Small intestine (tissue), 7 donors: ENCODE measurements at regions not wholly inside any gene's neighbourhood (a gene's known extent, or its start where the extent isn't known, plus 50 kb on each side); places are given as distances from the start of the nearest gene placed in this dataset.

Source experiments
- DNase-seq, 2 donors: peaks; one replicate each; pipeline versions ENCODE4 v3.0.0 to v3.0.0-alpha.2; 2013
- FAIRE-seq: peaks from 2 replicates; lab custom pipeline; 2012; peaks lifted over from hg19 to GRCh38; lab: Jason Lieb, UNC
- H3K27ac ChIP-seq, 3 donors: one replicate each; pipeline ENCODE4 v1.5.1; 2013; ENCODE audit warnings: low read length in 2 of 3, mild to moderate bottlenecking in 2 of 3, control low read depth in 1 of 3, inconsistent platforms in 1 of 3, low read depth in 1 of 3, moderate library complexity in 1 of 3
- H3K27me3 ChIP-seq, 3 donors: one replicate each; pipeline ENCODE4 v1.6.1; 2013; ENCODE audit warnings: low read length in 3 of 3, inconsistent platforms in 1 of 3; ENCODE audit not compliant: control insufficient read depth in 3 of 3, insufficient read depth in 3 of 3
- H3K36me3 ChIP-seq, 3 donors: one replicate each; pipeline ENCODE4 v1.6.1; 2013; ENCODE audit warnings: low read length in 3 of 3, inconsistent platforms in 1 of 3, low read depth in 1 of 3, mild to moderate bottlenecking in 1 of 3, moderate library complexity in 1 of 3; ENCODE audit not compliant: control insufficient read depth in 3 of 3, insufficient read depth in 2 of 3
- H3K4me1 ChIP-seq, 3 donors: one replicate each; pipeline ENCODE4 v1.6.1; 2013; ENCODE audit warnings: low read length in 2 of 3, inconsistent platforms in 1 of 3, low read depth in 1 of 3, mild to moderate bottlenecking in 1 of 3, moderate library complexity in 1 of 3; ENCODE audit not compliant: control insufficient read depth in 3 of 3, insufficient read depth in 2 of 3
- H3K4me3 ChIP-seq, 3 donors: one replicate each; pipeline ENCODE4 v1.5.1; 2013; ENCODE audit warnings: low read length in 3 of 3, control low read depth in 1 of 3, inconsistent platforms in 1 of 3, low read depth in 1 of 3, mild to moderate bottlenecking in 1 of 3, moderate library complexity in 1 of 3
- H3K9me3 ChIP-seq, 2 donors: one replicate each; pipeline ENCODE4 v1.6.1; 2013; ENCODE audit warnings: low read depth in 1 of 2, low read length in 1 of 2; ENCODE audit not compliant: control insufficient read depth in 2 of 2, insufficient read depth in 1 of 2
- WGBS, 3 donors: extraction: QIAGEN DNeasy Blood & Tissue Kit; methylation state at CpG; one replicate each; pipeline ENCODE4 v1.1.7; 2013; 5-methylcytosine and 5-hydroxymethylcytosine counted together
- donor health status: healthy with polysubstance abuse.
- donor health status: control.
- donor health status: control.
- donor health status: Bipolar disorder and iron deficiency.
- donor health status: healthy.

GRCh38 chr1:208893251-208893650 lies 649.1 kb upstream of the PLXNA2 start:
- H3K4me1 ChIP-seq: no peaks in the 10 kb centered on the region
- H3K27me3 ChIP-seq: no peaks in the 10 kb centered on the region
- no peaks in the 10 kb centered on the region for H3K36me3 ChIP-seq
- WGBS, 3 donors: 77 to 82% (median 78%) methylated on average over 3 of the region's 3 CpGs
- DNase-seq: no peak
- no peak for FAIRE-seq
- H3K4me3 ChIP-seq: no peak overlapping the region
- H3K9me3 ChIP-seq: no peaks in the 10 kb centered on the region
- no peak overlapping the region for H3K27ac ChIP-seq

DNA sequence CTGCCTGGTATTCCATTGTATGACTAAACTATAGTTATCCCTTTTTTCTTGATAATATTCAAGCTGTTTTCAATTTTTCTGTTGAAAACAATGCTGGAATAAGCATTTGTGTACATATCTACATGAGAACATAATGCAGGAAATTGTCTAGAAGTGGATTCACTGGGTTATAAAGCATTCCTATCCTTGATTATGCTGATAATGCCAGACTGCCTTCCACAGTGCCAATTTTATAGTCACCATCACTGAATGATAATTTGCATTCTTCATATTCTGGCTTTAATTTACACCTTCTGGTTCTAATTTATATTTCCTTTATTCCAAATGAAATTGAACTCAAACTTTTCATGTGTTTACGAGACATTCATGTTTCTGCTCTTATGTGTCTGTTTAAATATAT lies 651.0 kb upstream of the PLXNA2 start:
- 88 to 94% (median 93%) methylated on average over 1 of the region's 1 CpG for whole genome bisulfite sequencing, 3 donors
- FAIRE-seq (no peak), DNase-seq (no peak)
- Histone ChIP-seq H3K27me3 (no peaks in the 10 kb centered on the region), H3K27ac (no peak overlapping the region), H3K9me3 (no peaks in the 10 kb centered on the region), H3K36me3 (no peaks in the 10 kb centered on the region), H3K4me3 (no peak overlapping the region), H3K4me1 (no peaks in the 10 kb centered on the region)

- DNase-seq (no peak), FAIRE-seq (no peak)
- 57 to 83% (median 58%) methylated on average over 1 of the region's 1 CpG for WGBS, 3 donors
- H3K27ac ChIP-seq: no peak overlapping the region
- no peak overlapping the region for H3K4me3 ChIP-seq
- no peaks in the 10 kb centered on the region for H3K27me3 ChIP-seq
- no peaks in the 10 kb centered on the region for H3K9me3 ChIP-seq
- H3K36me3 ChIP-seq: no peaks in the 10 kb centered on the region
- H3K4me1 ChIP-seq: no peaks in the 10 kb centered on the region
Observed at GRCh38 chr1:208895820-208896219, 651.6 kb upstream of the PLXNA2 start.

GRCh38 chr1:208896768-208897167 lies 652.6 kb upstream of the PLXNA2 start:
- FAIRE-seq (no peak), DNase-seq (no peak)
- H3K4me1 ChIP-seq: no peaks in the 10 kb centered on the region
- H3K27me3 ChIP-seq: no peaks in the 10 kb centered on the region
- H3K36me3 ChIP-seq: no peaks in the 10 kb centered on the region
- no peak overlapping the region for H3K4me3 ChIP-seq
- no peaks in the 10 kb centered on the region for H3K9me3 ChIP-seq
- no peak overlapping the region for H3K27ac ChIP-seq

DNA sequence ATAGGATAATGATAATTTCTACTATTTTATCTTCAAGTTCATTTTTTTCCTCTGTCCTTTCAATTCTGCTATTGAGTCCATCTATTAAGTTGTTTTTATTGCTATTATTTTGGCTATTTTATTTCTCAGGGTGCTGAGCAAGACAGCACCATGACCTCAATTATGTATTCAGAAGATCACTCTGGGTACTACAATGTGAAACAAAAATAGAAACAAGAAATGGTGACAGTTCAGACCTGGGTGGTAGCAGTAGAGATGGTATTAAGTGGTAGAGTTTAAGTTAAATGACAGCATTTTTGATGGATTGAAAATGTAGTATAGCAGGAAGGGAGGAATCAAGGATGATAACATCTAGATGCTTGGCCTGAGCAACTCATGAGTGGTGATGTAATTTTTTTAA lies 655.3 kb upstream of the PLXNA2 start:
- Histone ChIP-seq H3K9me3 (no peaks in the 10 kb centered on the region), H3K4me1 (no peaks in the 10 kb centered on the region), H3K36me3 (no peaks in the 10 kb centered on the region), H3K27me3 (no peaks in the 10 kb centered on the region), H3K27ac (no peak overlapping the region), H3K4me3 (no peak overlapping the region)
- FAIRE-seq: no peak
- no peak for DNase-seq

DNA sequence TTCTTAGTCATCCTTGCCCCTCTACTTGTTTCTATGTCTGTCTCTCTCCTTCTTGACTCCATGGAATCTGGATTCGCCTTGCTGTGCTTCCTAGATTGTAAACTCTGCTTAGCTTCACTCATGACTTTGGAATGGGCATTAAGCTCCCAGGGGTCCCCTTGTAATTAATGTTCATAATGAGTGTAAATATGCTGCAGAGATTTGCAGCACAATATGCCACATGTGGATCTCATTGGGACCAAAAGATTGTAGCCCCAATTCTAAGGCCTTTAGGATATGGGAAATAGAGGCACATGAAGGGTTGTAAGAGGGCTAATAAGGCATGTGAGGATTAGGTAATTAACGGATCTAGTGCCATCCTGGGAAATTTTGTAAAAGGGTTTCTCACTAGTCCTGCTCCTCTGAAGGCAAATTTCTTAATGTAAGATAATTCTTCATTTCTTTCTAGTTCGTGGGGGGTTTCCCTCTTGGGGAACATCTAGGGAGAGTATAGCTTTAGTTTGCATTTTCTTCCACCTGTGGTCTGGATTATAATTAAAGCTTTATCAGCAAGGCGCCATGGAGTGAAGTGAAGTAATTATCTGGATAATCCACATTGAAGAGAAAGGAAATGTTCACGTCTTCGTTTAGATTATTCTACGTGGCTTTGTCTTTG lies 659.2 kb upstream of the PLXNA2 start:
- 81 to 87% (median 84%) methylated on average over 7 of the region's 7 CpGs for WGBS, 3 donors
- no peak overlapping the region for H3K4me3 ChIP-seq
- FAIRE-seq: no peak

DNA sequence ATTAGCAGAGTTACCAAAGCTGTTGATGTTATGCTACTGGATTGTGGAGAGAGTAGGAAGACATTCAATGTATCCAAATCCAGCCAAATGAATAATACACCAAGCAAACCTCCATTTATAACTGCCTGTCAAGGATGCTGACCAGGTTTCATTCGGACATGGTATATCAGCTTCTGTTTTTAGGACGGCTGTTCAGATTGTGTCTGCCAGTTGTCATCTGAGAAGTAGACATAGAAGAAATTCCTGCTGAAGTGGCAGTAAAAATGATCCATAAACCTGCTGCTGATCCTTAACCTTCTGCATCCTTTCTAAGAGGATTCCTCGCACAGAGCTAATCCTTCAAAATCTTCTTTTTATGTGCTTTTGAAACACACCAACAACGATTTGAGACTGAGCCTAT lies 663.6 kb upstream of the PLXNA2 start:
- Histone ChIP-seq H3K9me3 (no peaks in the 10 kb centered on the region), H3K27me3 (no peaks in the 10 kb centered on the region), H3K4me3 (no peak overlapping the region), H3K36me3 (no peaks in the 10 kb centered on the region), H3K4me1 (no peaks in the 10 kb centered on the region), H3K27ac (no peak overlapping the region)
- FAIRE-seq (no peak), DNase-seq (no peak)
- 69 to 77% (median 72%) methylated on average over 4 of the region's 4 CpGs for WGBS, 3 donors

More for the DNA sequence above, 659.2 kb upstream of the PLXNA2 start:
- Histone ChIP-seq H3K27me3 (no peaks in the 10 kb centered on the region), H3K9me3 (no peaks in the 10 kb centered on the region), H3K36me3 (no peaks in the 10 kb centered on the region), H3K4me1 (no peaks in the 10 kb centered on the region), H3K27ac (no peak overlapping the region)
- DNase-seq: no peak

GRCh38 chr1:208909011-208909984 lies 665.1 kb upstream of the PLXNA2 start:
- 40 to 62% (median 49%) methylated on average over 8 of the region's 8 CpGs for WGBS, 3 donors

More at GRCh38 chr1:208909011-208909984, 665.1 kb upstream of the PLXNA2 start:
- no peaks in the 10 kb centered on the region for H3K9me3 ChIP-seq
- H3K36me3 ChIP-seq: no peaks in the 10 kb centered on the region
- no peak for DNase-seq
- no peak overlapping the region for H3K4me3 ChIP-seq
- FAIRE-seq: no peak
- H3K27ac ChIP-seq: no peak overlapping the region
- no peaks in the 10 kb centered on the region for H3K4me1 ChIP-seq
- no peaks in the 10 kb centered on the region for H3K27me3 ChIP-seq
